ENCODE measurements at regions not wholly inside any gene's neighbourhood (a gene's known extent, or its start where the extent isn't known, plus 50 kb on each side); places are given as distances from the start of the nearest gene placed in this dataset.

DNA sequence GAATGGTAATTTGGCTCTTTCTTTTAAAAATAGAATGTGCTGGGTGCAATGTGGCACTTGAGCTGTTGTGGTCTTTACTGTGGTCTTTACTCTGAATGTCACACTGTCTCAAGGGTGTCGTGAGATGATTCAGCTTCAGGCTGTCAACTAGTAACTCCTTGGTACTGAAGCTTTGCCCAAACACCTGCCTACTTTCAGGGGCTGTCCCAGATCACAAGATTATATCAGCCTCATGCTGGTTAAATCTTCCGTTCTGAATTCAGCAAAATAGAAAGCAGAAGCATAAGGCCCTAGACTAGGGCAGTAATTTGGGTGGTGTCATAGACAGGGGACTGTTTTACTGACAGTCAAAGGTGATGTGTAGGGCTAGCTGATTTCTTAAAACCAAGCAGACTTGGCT lies 110.9 kb downstream of the BAMBI start:
- Histone ChIP-seq H3K4me3 (no peak overlapping the region), H3K27ac (no peak overlapping the region), H3K36me3 (no peaks in the 10 kb centered on the region), H3K27me3 (no peaks in the 10 kb centered on the region), H3K4me1 (no peaks in the 10 kb centered on the region), H3K9me3 (no peaks in the 10 kb centered on the region)
- no peak for DNase-seq
- intact Hi-C loops (cut with DNase I; ENCODE audit: low total_unique reads) = no loop called here
- TF ChIP-seq, protein P1, sequence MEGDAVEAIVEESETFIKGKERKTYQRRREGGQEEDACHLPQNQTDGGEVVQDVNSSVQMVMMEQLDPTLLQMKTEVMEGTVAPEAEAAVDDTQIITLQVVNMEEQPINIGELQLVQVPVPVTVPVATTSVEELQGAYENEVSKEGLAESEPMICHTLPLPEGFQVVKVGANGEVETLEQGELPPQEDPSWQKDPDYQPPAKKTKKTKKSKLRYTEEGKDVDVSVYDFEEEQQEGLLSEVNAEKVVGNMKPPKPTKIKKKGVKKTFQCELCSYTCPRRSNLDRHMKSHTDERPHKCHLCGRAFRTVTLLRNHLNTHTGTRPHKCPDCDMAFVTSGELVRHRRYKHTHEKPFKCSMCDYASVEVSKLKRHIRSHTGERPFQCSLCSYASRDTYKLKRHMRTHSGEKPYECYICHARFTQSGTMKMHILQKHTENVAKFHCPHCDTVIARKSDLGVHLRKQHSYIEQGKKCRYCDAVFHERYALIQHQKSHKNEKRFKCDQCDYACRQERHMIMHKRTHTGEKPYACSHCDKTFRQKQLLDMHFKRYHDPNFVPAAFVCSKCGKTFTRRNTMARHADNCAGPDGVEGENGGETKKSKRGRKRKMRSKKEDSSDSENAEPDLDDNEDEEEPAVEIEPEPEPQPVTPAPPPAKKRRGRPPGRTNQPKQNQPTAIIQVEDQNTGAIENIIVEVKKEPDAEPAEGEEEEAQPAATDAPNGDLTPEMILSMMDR (IDR thresholded peaks at IDR 0.05) = no peak

DNA sequence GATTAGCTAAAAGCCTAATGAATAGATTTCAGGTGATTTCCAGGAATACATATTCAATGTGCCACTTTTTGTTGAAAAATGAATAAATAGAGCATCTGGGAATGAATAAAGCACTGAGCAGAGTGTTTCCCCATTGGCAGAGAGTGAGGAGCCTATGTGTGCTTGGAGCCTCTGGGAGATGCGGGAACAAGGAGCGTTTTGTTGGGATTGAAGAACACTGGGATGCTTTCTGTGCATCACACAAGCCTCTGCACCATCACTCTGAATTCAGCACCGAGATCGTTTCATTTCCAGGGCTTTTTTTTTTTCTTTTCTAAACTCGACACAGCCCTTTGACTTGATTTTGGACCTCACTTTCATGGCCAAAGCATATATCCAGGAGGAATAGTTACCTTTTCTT lies 111.4 kb downstream of the BAMBI start:
- no peaks in the 10 kb centered on the region for H3K4me1 ChIP-seq
- DNase-seq = no peak
- H3K4me3 ChIP-seq = no peak overlapping the region
- no peaks in the 10 kb centered on the region for H3K36me3 ChIP-seq
- TF ChIP-seq, protein P1 (IDR thresholded peaks at IDR 0.05) = no peak
- intact Hi-C loops (cut with DNase I; ENCODE audit: low total_unique reads) = no loop called here
- no peak overlapping the region for H3K27ac ChIP-seq
- H3K27me3 ChIP-seq = no peaks in the 10 kb centered on the region
- no peaks in the 10 kb centered on the region for H3K9me3 ChIP-seq

DNA sequence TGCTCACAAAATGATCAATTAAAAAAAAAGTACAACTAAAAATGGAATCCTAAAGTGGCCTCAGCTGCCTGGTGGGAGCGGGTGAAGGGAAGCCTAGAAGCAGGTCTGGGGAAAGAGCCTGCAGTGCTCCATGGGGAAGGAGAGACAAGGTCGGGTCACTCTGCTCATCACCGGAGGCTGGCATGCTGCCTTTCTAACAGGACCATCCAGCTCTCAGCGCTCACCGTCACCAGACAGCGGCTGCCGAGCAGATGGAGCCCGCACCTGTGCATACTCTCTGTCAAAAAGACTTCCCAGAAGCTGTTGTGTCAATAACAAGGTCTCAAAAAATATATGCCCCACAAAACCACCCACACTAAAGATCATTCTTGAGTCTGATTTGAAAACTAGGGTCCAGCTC lies 112.8 kb downstream of the BAMBI start:
- Histone ChIP-seq H3K4me3 (no peak overlapping the region), H3K4me1 (no peaks in the 10 kb centered on the region), H3K27me3 (no peaks in the 10 kb centered on the region), H3K9me3 (no peaks in the 10 kb centered on the region), H3K27ac (no peak overlapping the region), H3K36me3 (no peaks in the 10 kb centered on the region)
- TF ChIP-seq, protein P1 (IDR thresholded peaks at IDR 0.05) = no peak
- intact Hi-C loops (cut with DNase I; ENCODE audit: low total_unique reads) = no loop called here
- no peak for DNase-seq

DNA sequence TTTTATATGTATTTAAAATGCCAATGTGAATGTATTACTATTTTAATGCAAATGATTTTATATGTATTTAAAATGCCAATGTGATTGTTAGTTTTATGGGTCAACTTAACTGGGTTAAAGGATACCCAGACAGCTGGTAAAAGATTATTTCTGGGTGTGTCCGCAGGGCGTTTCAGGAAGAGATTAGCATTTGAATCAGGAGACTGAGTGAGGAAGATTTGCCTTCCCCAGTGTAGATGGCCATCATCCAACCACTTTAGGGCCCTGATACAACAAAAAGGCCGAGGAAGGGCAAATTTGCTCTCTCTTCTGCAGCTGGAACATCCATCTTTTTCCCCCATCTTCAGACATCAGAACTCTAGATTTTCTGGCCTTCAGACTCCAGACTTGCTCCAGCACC lies 116.2 kb downstream of the BAMBI start:
- intact Hi-C loops (cut with DNase I; ENCODE audit: low total_unique reads) = no loop called here
- Histone ChIP-seq H3K4me1 (peaks cover 0 to 15% (median 6%) of the 10 kb centered on the region in 4 donors), H3K27me3 (no peaks in the 10 kb centered on the region), H3K4me3 (no peak overlapping the region), H3K36me3 (no peaks in the 10 kb centered on the region), H3K9me3 (no peaks in the 10 kb centered on the region), H3K27ac (no peak overlapping the region)
- TF ChIP-seq, protein P1 (IDR thresholded peaks at IDR 0.05) = no peak
- no peak for DNase-seq

DNA sequence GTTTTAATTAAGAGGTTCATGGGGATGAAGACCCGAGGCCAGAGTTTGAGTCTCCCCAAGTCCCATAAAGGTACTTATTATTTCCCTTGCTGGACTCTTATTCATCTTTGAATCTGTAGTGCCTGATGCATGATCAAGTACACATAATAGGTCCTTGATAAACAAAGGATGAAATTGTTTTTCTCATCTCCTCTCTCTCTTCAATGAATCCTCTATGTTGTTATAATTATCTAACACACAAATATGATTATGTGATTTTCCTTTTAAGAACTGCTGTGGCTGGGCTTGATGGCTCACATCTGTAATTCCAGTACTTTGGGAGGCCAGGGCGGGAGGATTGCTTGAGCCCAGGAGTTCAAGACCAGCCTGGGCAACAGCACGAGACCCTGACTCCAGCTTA lies 117.7 kb downstream of the BAMBI start:
- TF ChIP-seq, protein P1 (IDR thresholded peaks at IDR 0.05) = no peak
- DNase-seq = no peak
- Histone ChIP-seq H3K27me3 (no peaks in the 10 kb centered on the region), H3K27ac (no peak overlapping the region), H3K4me3 (no peak overlapping the region), H3K36me3 (no peaks in the 10 kb centered on the region), H3K9me3 (no peaks in the 10 kb centered on the region), H3K4me1 (peaks cover 0 to 20% (median 6%) of the 10 kb centered on the region in 4 donors)
- intact Hi-C loops (cut with DNase I; ENCODE audit: low total_unique reads) = no loop called here
